D721Med (cell line): ENCODE measurements at regions not wholly inside any gene's neighbourhood (a gene's known extent, or its start where the extent isn't known, plus 50 kb on each side); places are given as distances from the start of the nearest gene placed in this dataset.

ENCODE experiments used
- DNase-seq: peaks from one replicate; pipeline ENCODE4 v3.0.0; 2011; ENCODE audit warnings: low spot score; ENCODE audit not compliant: insufficient read length
- FAIRE-seq: peaks from 2 replicates; lab custom pipeline; 2011; peaks lifted over from hg19 to GRCh38; lab: Jason Lieb, UNC
- CTCF ChIP-seq: IDR thresholded peaks from 2 replicates; pipeline ENCODE4 v1.5.1; 2012; ENCODE audit warnings: mild to moderate bottlenecking, control low read depth; ENCODE audit not compliant: insufficient read depth; ENCODE audit errors: missing control alignments

- DNase-seq (no peak), FAIRE-seq (no peak)
- no peak for TF ChIP-seq CTCF
Observed at GRCh38 chr9:19662213-19662612, 126.6 kb downstream of the SLC24A2 start.

- no peak for TF ChIP-seq CTCF
- DNase-seq = no peak
- no peak for FAIRE-seq
Observed at GRCh38 chr9:19660019-19660418, 128.8 kb downstream of the SLC24A2 start.

GRCh38 chr9:19656704-19657103 is 132.1 kb downstream of the SLC24A2 start:
- no peak for TF ChIP-seq CTCF
- FAIRE-seq = no peak

GRCh38 chr9:19651681-19652080 is 137.2 kb downstream of the SLC24A2 start:
- no peak for TF ChIP-seq CTCF
- DNase-seq (no peak), FAIRE-seq (no peak)

More at GRCh38 chr9:19656704-19657103, 132.1 kb downstream of the SLC24A2 start:
- no peak for DNase-seq

- no peak for DNase-seq
- TF ChIP-seq CTCF = no peak
Observed at GRCh38 chr9:19650312-19650711, 138.5 kb downstream of the SLC24A2 start.

GRCh38 chr9:19649336-19650041 is 139.3 kb downstream of the SLC24A2 start:
- DNase-seq (no peak), FAIRE-seq (peak; percentile 77)

More at GRCh38 chr9:19650312-19650711, 138.5 kb downstream of the SLC24A2 start:
- FAIRE-seq = no peak

More at GRCh38 chr9:19649336-19650041, 139.3 kb downstream of the SLC24A2 start:
- TF ChIP-seq CTCF = no peak
